HEK293T (cell line): ENCODE measurements at regions not wholly inside any gene's neighbourhood (a gene's known extent, or its start where the extent isn't known, plus 50 kb on each side); places are given as distances from the start of the nearest gene placed in this dataset.

Source experiments
- CTCF ChIA-PET: fragments of 350-600 bp; formaldehyde crosslinking; extraction: SDS; loops from one replicate; lab custom pipeline; 2021; ENCODE audit warnings: antibody characterized with exemption, inconsistent platforms; lab: Yijun Ruan, JAX
- POLR2A ChIA-PET: fragments of 350-600 bp; formaldehyde crosslinking; extraction: SDS; loops from one replicate; lab custom pipeline; 2020; ENCODE audit warnings: antibody characterized with exemption, inconsistent platforms; lab: Yijun Ruan, JAX
- DNase-seq: peaks from one replicate; pipeline ENCODE4 v3.0.0; 2012; ENCODE audit warnings: mixed read lengths; ENCODE audit errors: extremely low spot score
- ARNT ChIP-seq: fragments of 450-650 bp; IDR thresholded peaks from 2 replicates; pipeline ENCODE4 v1.6.1; 2017; ENCODE audit warnings: mild to moderate bottlenecking
- BHLHE40 ChIP-seq: fragments of 450-650 bp; IDR thresholded peaks from 2 replicates; pipeline ENCODE4 v1.6.1; 2016; ENCODE audit warnings: mild to moderate bottlenecking, moderate library complexity, borderline replicate concordance
- CTBP1 ChIP-seq: fragments of 450-650 bp; IDR thresholded peaks from 2 replicates; pipeline ENCODE4 v1.6.1; 2016; ENCODE audit warnings: borderline replicate concordance
- ELF4 ChIP-seq: fragments of 450-650 bp; IDR thresholded peaks from 2 replicates; pipeline ENCODE4 v1.6.1; 2017; ENCODE audit warnings: antibody characterized with exemption
- FOXA1 ChIP-seq: fragments of 450-650 bp; IDR thresholded peaks from 2 replicates; pipeline ENCODE4 v1.6.1; 2016; ENCODE audit warnings: mild to moderate bottlenecking
- FOXK2 ChIP-seq: fragments of 450-650 bp; IDR thresholded peaks from 2 replicates; pipeline ENCODE4 v1.6.1; 2016; ENCODE audit warnings: mild to moderate bottlenecking
- FOXM1 ChIP-seq: fragments of 450-650 bp; IDR thresholded peaks from 2 replicates; pipeline ENCODE4 v1.6.1; 2017; ENCODE audit warnings: mild to moderate bottlenecking, borderline replicate concordance
- HDGF ChIP-seq: fragments of 450-650 bp; IDR thresholded peaks from 2 replicates; pipeline ENCODE4 v1.6.1; 2017; ENCODE audit warnings: antibody characterized with exemption, borderline replicate concordance
- L3MBTL2 ChIP-seq: fragments of 450-650 bp; conservative IDR thresholded peaks from 2 replicates; pipeline ENCODE4 v1.6.1; 2016; ENCODE audit warnings: mild to moderate bottlenecking
- LEF1 ChIP-seq: fragments of 450-650 bp; IDR thresholded peaks from 2 replicates; pipeline ENCODE4 v1.6.1; 2017; ENCODE audit warnings: mild to moderate bottlenecking, borderline replicate concordance
- NFRKB ChIP-seq: fragments of 450-650 bp; IDR thresholded peaks from 2 replicates; pipeline ENCODE4 v1.6.1; 2016; ENCODE audit warnings: mild to moderate bottlenecking, moderate library complexity
- PKNOX1 ChIP-seq: fragments of 450-650 bp; IDR thresholded peaks from 2 replicates; pipeline ENCODE4 v1.6.1; 2016
- SP1 ChIP-seq: fragments of 450-650 bp; IDR thresholded peaks from 2 replicates; pipeline ENCODE4 v1.6.1; 2017
- SUZ12 ChIP-seq: fragments of 450-650 bp; IDR thresholded peaks from 2 replicates; pipeline ENCODE4 v1.6.1; 2016; ENCODE audit warnings: mild to moderate bottlenecking
- TARDBP ChIP-seq: fragments of 450-650 bp; IDR thresholded peaks from 2 replicates; pipeline ENCODE4 v1.6.1; 2016
- ZNF384 ChIP-seq: fragments of 450-650 bp; IDR thresholded peaks from 2 replicates; pipeline ENCODE4 v1.6.1; 2016

DNA sequence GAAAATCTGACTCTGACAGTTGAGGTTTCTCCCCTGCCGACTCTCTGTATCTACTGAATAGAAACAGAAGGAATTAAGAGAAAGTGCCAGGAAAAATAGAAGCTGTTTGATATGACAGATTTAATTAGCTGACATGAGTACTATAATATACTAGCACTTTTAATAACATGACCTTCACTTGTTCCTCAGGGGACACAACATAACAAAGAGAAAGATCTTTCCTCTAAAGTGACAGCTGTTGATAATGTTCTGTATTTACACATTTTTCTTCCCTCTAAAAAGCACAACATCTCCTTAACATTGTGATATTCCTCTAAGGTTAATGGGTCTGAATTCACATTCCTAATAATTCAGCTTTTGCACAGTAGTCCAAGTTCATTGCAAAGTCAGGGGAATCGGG is 1136.0 kb downstream of the PCDH17 start:
- TF ChIP-seq CTBP1: no peak
- no peak for TF ChIP-seq HDGF
- TF ChIP-seq TARDBP: no peak
- TF ChIP-seq SUZ12: no peak
- TF ChIP-seq L3MBTL2: no peak
- TF ChIP-seq FOXM1: no peak
- no peak for TF ChIP-seq ELF4
- no peak for TF ChIP-seq FOXK2
- TF ChIP-seq SP1: no peak
- POLR2A ChIA-PET: interaction anchor here (0.6 kb wide), 1 partner anchor 237 kb away, joined by 3 read pairs; no protein-coding TSS in a partner anchor
- CTCF ChIA-PET: no interaction called here
- no peak for DNase-seq

DNA sequence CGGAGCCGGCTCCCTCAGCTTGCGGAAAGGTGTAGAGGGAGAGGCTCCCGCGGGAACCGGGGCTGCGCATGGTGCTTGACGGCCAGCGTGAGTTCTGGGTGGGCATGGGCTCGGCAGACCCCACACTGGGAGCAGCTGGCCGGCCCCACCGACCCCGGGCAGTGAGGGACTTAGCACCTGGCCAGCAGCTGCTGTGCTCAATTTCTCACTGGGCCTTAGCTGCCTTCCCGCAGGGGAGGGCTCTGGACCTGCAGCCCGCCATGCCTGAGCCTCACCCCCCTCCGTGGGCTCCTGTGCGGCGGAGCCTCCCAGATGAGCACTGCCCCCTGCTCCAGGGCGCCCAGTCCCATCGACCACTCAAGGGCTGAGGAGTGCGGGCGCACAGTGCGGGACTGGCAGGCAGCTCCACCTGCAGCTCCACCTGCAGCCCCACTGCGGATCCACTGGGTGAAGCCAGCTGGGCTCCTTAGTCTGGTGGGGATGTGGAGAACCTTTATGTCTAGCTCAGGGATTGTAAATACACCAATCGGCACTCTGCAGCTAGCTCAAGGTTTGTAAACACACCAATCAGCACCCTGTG is 1141.8 kb downstream of the PCDH17 start:
- TF ChIP-seq ELF4: no peak
- TF ChIP-seq NFRKB: no peak
- no peak for TF ChIP-seq SUZ12
- no peak for TF ChIP-seq ARNT
- no peak for TF ChIP-seq LEF1
- TF ChIP-seq BHLHE40: no peak
- no peak for TF ChIP-seq ZNF384
- TF ChIP-seq L3MBTL2: no peak
- no peak for TF ChIP-seq TARDBP
- TF ChIP-seq PKNOX1: no peak
- no peak for TF ChIP-seq FOXK2
- no peak for TF ChIP-seq CTBP1
- TF ChIP-seq SP1: no peak
- TF ChIP-seq FOXA1: no peak
- TF ChIP-seq FOXM1: no peak
- TF ChIP-seq HDGF: no peak
- DNase-seq: no peak
- CTCF ChIA-PET: no interaction called here
- POLR2A ChIA-PET: no interaction called here

DNA sequence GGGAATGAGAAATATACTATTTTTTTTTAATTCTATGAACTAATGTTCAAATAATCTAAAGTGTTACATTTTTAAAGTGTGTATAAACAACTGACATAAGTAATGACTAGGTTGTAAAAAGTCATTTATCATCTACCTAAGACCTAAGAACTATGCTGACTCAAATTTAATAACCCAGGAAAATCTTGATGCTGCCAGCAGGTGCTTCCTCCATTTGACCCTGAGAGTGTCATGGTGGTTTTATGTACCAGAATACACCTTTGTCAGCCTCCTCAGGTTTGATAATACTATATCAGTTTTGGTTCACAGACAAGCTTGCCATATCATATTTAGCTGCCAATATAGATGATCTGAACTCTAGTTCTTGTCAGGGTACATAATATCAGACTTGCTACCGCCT is 1151.2 kb downstream of the PCDH17 start:
- ChIA-PET CTCF (no interaction called here), POLR2A (no interaction called here)
- TF ChIP-seq SP1: no peak
- TF ChIP-seq ARNT: no peak
- TF ChIP-seq HDGF: no peak
- no peak for TF ChIP-seq LEF1
- no peak for TF ChIP-seq SUZ12
- no peak for TF ChIP-seq NFRKB
- TF ChIP-seq PKNOX1: no peak
- TF ChIP-seq FOXA1: no peak
- no peak for TF ChIP-seq CTBP1
- TF ChIP-seq L3MBTL2: no peak
- TF ChIP-seq FOXK2: no peak
- TF ChIP-seq FOXM1: no peak
- no peak for TF ChIP-seq BHLHE40
- no peak for TF ChIP-seq ZNF384
- no peak for DNase-seq

- ChIA-PET CTCF (no interaction called here), POLR2A (no interaction called here)
- DNase-seq: no peak
- TF ChIP-seq PKNOX1: no peak
- TF ChIP-seq SUZ12: no peak
- no peak for TF ChIP-seq ARNT
- no peak for TF ChIP-seq L3MBTL2
- TF ChIP-seq ZNF384: no peak
- TF ChIP-seq TARDBP: no peak
- TF ChIP-seq NFRKB: no peak
- TF ChIP-seq BHLHE40: no peak
- no peak for TF ChIP-seq CTBP1
- no peak for TF ChIP-seq FOXA1
- no peak for TF ChIP-seq HDGF
- no peak for TF ChIP-seq ELF4
- TF ChIP-seq FOXM1: no peak
- TF ChIP-seq LEF1: no peak
Observed at GRCh38 chr13:58792854-58793253, 1161.3 kb downstream of the PCDH17 start.

DNA sequence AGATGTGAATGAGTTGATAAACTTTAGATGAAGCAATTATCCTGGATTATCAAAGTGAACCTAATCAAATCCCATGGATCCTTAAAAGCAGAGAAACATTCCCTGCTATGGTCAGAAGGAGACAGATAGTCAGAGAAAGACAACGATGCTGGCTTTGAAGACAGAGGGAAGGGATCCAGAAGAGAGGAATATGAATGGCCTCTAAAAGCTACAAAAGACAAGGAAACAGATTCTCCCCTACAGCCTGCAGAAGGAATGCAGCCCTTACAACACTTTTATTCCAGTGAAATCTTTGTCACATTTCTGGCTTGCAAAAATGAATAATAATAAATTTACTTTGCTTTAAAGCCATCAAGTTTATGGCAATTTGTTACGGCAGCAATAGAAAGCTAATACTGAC is 1164.2 kb downstream of the PCDH17 start:
- POLR2A ChIA-PET: no interaction called here
- DNase-seq: no peak
- TF ChIP-seq L3MBTL2 (no peak), ELF4 (no peak), FOXK2 (no peak), NFRKB (no peak), FOXM1 (no peak), SP1 (no peak), PKNOX1 (no peak), HDGF (no peak), LEF1 (no peak), ZNF384 (no peak), SUZ12 (no peak)
- CTCF ChIA-PET: no interaction called here
